CD1c-positive myeloid dendritic cell (primary cell): ENCODE measurements at regions not wholly inside any gene's neighbourhood (a gene's known extent, or its start where the extent isn't known, plus 50 kb on each side); places are given as distances from the start of the nearest gene placed in this dataset.

Experiments used
- DNase-seq: peaks from one replicate; pipeline ENCODE4 v3.0.0-alpha.2; 2016; ENCODE audit errors: extremely low spot score

DNA sequence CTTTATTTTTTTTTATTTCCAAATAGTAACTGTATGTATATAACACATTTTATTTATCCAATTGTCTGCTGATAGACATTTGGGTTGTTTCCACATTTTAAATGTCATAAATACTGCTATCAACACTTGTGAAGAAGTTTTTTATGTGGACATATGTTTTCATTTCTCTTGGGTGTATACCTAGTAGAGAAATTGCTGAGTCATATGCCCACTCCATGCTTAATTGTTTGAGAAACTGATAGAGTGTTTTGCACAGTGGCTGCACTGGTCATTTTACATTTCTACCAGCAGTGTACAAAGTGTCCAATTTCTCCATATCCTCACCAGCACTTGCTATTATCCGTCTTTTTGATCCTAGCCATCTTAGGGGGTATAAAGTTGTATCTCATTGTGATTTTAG is 567.8 kb downstream of the GBA3 start:
- no peak for DNase-seq

DNA sequence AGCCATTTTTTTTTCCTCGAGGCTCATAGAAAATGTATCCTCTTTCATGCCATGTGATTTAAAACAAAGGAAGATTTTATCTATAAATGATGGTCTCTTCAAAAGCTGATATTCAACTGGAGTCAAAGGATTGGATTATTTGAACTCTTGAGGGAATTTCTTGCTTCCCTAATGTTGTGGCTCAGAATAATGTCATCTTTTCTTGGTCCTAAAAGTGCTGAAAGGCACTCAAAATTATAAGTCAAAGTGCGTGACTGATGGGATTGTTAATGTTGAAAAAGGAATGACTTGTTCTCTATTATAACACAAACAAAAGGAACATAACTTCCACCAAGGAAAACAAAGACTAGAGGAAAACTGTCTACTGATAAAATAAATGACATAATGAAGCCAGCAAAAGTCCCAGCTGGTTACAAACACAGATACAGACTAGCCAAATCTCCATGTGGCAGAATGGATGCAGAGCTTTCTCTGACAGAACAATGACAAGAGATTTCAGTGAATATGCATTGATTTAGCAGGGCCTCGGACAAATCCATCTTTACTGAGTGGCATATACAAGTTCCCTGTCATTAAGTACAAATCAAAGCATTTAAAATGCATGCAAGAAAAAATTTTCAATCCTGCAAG is 552.6 kb downstream of the GBA3 start:
- DNase-seq: no peak

DNA sequence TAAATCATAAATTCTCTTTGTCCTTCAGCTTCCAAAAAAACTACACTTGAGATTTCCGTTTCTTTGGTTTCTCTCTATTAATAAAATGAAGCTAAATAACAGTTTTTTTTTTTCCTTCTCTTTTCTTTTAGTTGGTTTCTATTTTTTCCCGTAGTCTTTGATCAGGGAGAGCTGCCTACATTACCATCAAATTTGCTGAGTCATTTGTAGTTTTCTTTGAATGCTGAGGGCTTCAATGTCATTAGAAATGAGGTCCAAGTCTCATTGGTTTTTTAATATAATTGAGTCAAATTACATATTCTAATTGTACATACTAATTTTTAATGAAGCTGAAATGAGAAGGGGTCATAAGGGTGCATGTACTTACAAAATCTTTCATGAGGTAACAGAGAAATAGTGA is 550.2 kb downstream of the GBA3 start:
- no peak for DNase-seq

DNA sequence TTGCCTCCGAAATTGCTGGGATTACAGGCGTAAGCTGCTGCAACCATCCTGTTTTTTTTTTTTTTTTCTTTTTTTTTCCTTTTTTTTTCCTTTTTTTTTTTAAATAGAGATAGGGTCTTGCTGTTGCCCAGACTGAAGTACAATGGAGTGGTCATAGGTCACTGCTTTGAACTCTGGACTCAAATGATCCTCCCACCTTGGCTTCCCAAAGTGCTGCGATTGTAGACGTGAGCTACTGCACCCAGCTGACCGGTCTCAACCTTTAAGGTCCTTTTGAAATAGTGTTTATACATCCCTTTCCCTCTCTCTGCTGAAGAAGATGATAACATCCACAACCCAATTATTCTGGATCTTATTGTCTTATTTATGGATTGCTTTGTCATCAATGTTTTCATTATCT is 548.7 kb downstream of the GBA3 start:
- no peak for DNase-seq

DNA sequence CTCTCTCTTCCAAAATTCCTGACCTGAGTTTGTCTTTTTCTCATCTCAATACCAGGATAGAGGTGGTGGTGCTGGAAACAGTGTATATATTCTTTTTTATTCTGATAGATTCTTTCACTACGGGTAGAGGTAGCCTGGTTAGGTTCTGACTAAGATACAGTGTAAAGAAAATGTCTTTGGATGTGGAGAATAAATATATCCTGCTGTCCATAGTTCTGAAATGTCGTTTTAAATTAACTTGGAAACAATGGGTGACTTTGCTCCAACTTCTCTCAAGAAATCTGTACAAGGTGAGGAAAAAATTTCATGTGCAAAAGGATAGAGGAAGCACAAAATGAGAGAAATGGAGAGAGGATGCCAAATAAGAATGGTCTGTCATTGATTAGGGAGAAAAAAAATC is 546.1 kb downstream of the GBA3 start:
- DNase-seq: no peak

DNA sequence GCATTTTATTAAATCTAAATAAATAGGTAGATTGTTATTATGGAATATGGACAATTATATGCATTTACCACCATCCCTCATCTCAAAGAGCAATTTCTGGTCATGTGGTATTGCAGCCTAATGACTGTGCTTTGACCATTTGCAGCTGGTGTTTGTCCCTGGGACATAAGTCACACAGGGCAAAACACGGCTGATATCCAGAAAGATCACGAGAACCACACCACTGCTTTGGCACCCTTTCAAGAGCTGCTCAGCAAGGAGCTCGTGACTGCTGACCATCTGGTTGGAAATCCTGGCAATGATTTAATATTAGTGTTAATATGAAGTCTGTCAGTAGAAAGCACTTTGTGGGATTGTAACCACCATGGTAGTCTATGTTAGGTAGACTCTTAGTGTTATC is 545.0 kb downstream of the GBA3 start:
- DNase-seq: no peak

DNA sequence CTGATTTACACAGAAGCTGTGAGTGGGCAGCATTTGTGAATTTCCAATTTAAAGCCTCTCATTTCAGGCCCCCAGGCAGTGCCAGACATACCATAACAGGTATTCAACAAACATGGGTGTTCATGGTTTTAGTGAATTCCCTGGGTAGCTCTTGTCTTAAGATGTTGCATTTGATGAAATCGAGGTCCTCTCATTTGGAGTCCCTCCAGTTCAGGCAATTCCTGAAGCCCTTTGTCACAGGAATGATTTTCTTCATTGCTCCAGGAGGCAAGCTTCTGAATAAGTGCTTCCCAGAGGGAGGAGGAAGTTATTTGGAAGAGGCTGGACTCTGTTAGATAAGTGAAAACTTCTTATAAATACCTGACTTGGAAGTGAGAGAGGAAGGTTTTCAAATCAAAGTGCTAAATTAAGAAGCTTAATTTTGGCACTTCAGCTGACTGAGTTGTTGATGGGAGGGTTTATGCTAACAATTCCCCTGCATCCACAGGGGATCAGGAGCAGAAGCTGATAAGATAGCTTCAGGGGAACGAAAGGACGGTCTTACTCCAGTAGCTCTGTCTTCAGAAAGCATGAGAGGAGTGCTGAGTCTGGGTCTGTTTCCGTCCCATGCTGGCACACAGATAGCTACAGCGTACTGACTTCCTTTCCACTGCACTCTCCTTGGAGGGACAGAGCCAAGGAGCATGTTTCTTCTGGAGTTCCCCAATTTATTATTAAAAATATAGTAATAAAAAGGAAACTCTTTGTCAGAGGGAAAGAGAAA is 543.1 kb downstream of the GBA3 start:
- DNase-seq: no peak

DNA sequence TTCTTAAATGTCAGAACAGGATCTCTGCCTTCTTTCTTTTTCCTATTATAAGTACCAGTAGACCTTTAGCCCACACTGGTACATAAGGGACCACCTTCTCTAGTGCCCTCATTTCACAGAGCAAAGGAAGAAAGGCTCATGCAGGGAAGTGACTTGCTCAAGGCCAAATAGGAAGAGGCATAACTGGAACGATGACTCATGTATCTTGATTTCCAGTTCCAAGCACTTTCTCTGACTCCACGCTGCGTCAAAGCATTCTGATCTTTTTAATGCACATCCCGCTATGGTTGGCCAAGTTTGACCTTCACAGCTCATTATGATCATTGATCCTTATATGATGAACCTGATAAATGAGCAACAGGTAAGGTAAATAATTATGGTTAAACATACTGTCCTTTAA is 542.0 kb downstream of the GBA3 start:
- DNase-seq: no peak

DNA sequence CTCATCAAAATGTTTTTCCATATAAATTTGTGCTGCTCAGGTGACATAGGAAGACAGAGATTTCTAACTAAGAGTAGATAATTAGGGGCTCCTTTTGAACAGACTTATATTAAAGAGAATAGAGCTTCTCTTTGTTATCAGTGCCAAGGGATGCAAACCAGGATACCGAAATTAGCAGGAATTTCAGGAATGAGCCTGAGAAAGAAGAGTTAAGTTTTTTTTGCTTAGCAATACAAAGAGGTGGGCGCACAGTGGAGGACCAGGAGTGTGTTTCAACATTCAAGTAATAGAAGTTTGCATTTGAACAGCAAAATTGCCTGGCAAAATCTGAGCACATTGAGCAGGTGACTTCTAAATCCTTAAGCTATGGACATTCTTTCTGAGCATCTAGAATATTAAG is 541.3 kb downstream of the GBA3 start:
- DNase-seq: no peak

DNA sequence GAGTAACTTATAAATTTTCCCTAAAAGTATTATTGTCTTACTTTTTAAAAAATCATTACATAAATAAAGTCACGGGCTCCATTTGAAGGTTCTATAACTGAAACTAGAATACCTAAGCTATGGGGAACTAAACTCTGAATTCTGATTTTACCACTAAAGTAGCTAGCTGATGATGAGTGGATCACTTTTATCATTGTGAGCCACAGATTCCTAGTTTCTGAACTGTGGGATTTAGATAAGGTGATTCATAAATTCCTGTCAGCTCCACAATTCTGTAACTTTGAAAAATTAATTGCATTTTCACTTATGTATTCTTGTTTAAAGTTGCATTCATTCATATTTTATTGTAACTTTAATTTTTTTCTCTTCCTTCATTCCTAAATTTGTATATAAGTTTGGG is 540.9 kb downstream of the GBA3 start:
- DNase-seq: no peak

DNA sequence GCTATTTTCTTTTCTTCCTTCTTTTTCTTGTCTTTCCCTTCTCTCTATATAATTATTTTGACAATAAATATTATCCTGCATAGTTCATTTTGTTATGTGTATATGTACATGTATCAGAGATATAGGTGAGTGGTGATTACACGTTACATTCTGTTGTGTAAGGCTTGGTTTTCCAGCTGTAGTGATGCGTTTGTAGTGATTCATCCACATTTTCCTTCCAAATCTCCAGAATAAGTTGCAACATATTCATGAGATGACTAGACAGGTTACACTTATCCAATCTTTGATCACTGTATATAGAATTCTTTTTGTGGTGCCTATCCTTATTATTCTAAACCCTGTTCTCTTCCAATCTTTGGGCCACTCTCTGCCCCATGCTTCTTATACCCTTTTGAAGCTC is 540.2 kb downstream of the GBA3 start:
- DNase-seq: no peak

DNA sequence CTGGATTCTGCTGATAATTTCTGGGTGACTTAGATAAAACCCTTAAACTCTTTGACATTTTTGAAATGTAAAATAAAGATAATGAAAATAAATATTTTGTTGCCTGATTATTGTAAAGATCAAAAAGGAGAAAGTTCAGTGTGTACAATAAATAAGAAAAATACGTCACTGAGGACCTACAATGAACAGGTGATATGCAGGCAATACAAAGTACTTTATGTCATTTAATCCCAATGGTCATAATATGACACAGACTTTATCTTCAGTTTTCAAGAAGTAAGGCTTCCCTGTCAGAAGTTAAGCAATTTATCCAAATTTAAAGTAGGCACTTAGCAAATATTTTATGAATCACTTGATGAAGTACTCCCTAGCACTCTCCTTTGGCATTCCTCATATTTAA is 532.8 kb downstream of the GBA3 start:
- no peak for DNase-seq

DNA sequence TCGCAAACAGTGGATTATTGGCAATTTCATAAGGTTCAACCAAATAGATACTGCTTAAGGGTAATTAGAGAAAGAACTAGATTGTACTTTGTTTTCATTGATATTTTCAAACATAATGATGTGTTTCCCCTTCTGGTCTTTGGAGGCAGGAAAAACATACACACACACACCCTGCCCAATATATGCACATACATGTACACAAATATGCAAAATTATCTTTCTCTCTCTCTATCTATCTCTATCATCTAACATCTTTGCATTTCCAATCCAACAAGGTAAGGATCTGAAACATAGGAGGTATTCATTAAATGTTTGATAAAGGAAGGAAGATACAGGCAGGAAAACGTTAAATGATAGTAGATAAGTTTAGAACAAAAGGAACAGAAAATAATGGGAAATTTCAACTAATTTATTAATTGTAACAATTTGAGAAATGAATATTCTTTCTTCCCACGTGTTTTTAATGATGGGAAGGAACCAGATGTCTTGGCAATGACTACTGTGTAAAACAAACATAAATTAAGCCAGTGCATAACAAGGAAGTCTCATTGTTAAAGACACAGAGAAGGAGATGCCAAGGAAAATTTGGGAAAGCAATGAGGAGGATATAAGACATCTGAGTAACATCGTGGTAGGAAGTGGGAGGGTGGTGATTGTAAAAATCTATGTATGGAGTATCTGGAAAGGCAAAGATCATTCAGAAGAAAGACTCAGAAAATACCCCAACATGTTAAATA is 532.1 kb downstream of the GBA3 start:
- no peak for DNase-seq

DNA sequence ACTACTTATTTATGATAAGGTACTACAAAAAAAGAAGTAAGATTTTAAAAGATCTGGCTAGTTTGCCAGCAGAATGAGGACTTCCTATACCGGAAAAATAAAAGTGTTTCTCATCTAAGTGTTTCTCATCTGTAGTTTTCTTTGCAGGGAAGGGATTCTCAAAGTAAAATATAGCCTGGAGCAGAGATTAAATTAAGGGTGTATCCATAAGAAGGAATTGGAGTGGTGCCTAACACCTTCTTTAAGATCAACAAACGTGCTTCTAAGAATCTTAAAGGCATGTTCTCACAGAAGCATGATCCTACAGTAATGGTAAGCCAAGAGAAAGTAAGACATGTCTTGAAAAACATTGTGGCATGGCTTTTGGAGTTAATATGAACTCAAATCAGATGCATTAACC is 528.2 kb downstream of the GBA3 start:
- DNase-seq: no peak

DNA sequence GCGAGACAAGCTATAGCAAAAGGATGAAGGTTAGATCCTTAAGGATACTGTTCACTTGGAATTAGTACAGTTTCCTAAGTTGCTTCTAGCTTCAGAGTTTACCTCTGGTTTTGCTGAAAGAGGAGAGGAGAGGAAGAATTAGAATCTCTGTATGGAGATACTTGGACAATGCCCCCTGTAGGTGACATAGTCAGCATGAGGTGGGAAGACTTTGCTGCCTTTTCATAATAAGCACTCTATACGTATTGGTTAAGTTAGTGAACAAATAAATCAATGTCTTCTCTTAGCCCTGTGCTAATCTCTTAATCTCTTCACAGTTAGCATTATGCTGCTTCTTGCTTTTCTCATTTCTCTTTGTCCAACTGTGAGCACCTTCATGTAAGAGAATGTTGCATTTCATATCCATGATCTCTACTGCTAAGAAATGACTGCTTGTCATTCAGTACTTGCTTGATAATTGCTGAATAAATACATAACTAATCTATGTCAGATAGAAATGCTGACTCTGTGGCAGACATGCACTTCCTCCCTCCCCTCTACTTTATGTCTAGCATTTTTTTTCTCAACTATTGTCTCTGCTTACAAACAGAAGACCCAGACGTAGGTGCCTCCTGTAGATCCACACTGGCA is 527.2 kb downstream of the GBA3 start:
- DNase-seq: no peak

DNA sequence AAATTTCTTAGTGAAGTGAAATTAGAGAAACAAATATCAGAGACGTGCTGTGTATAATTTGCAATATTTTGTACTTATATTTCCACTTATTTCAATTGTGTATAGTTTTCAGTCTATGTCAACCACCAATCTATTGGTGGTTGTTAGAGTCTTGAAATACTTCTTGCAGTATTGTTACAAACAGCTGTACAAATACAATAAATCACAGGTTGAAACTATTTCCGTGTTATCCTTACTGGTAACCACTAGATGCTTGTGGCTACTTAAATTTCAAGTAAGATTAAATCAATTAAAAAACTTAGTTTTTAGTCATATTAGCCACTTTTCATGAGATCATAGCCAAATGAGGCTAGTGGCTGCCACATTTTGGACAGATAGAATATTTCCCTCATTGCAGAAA is 520.5 kb downstream of the GBA3 start:
- DNase-seq: no peak

DNA sequence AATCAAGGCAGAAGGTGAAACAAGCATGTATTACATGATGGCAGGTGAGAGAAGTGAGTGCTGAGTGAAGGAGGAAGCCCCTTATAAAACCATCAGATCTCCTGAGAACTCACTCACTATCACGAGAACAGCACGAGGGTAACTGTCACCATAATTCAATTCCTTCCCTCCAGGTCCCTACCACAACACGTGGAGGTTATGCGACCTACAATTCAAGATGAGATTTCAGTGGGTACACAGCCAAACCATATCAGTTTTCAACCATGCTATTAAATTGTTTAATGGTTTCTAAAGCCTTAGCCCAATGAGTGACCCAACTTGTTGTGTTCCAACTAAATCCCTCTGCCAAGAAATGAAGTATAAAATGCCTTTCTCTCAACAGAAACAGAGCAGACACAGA is 519.8 kb downstream of the GBA3 start:
- no peak for DNase-seq

DNA sequence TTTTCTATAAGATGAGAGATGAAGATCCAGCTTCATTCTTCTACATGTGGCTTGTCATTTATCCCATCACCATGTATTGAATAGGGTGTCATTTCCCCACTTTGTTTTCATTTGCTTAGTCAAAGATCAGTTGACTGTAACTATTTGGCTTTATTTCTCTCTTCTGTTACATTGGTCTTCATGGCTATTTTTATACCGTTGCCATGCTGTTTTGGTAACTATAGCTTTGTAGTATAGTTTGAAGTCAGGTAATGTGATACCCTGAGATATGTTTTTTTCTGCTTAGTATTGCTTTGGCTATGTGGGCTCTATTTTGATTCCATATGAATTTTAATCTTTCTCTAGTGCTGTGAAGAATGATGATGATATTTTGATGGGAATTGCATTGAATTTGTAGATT is 514.3 kb downstream of the GBA3 start:
- no peak for DNase-seq

DNA sequence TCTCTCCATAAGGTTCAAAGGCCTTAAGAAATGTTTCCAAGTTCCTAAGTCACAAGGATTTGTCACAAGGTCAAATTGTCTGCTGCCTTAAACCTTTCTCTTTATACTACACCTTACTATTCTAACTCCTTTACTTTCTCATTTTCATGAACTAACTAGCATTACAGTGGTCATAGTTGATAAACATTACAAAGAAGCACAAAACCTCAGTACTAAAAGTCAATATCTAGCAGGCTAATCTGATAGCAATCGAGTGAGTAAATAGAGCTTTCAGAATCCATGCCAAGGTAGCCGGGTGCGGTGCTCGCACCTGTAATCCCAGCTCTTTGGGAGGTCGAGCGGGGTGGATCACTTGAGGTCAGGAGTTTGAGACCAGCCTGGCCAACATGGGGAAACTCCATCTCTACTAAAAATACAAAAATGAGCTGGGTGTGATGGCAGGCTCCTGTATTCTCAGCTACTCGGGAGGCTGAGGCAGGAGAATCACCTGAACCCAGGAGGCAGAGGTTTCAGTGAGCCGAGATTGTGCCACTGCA is 510.0 kb downstream of the GBA3 start:
- no peak for DNase-seq

DNA sequence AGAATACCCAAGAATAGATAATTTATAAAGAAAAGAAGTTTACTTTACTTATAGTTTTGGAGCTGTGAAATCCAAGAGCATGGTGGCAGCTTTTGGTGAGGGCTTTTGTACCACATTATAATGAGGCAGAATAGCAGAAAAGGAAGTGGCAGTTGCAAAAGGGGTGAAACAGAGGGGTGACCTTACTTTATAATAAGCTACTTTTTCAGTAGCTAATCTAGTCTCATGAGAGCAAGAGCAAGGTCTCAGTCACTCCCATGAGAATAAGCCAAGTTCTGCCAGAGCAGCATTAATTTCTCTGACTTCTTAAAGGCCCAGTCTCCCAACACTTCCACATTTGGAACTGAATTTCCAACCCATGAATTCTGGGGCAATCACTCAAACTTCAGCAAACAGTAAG is 502.0 kb downstream of the GBA3 start:
- DNase-seq: no peak

DNA sequence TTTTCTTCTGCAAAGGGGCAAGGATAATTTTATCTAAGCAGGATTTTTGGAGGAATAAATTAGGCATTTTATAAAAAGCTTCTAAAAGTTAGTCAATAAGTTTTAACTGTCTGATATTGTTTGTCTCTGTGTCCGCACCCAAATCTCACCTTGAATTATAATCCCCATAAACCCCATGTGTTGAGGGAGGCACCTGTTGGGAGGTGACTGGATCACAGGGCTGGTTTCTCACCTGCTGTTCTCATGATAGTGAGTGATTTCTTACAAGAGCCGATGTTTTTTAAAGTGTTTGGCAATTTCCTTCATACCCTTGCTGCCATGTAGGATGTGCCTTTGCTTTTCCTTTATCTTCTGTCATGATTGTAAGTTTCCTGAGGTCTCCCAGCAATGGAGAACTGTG is 481.4 kb downstream of the GBA3 start:
- no peak for DNase-seq

DNA sequence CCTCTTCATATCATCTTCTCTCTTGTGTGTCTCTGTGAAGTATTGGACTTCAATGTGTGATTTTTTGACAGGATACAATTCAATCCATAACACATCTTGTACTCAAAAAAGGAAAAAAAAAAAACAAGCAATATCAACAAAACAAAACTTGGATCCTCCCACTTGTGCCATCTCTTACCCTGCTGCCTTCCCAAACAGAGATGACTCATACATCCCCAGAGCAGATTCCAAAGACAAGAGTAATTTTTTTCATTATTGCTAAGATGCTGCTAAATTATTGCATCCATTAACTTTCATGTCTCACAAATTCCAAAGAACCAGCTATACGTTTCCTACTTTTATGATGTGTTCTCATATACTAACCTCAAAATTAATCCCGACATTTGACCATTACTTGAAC is 479.2 kb downstream of the GBA3 start:
- DNase-seq: no peak
